Upper lobe of right lung (tissue), 1 donor: ENCODE measurements at regions not wholly inside any gene's neighbourhood (a gene's known extent, or its start where the extent isn't known, plus 50 kb on each side); places are given as distances from the start of the nearest gene placed in this dataset.

Experiments used
- ATAC-seq: fragments of 200-7000 bp; cut with Tn5 transposase; one replicate; pipeline ENCODE4 v1.9.1; 2020; ENCODE audit warnings: mild to moderate bottlenecking, moderate library complexity
- DNase-seq: peaks from one replicate; pipeline ENCODE4 v3.0.0-alpha.2; 2020
- H3K27ac ChIP-seq: fragments of 200-600 bp; one replicate; pipeline ENCODE4 v1.8.0; 2022
- H3K27me3 ChIP-seq: fragments of 200-600 bp; one replicate; pipeline ENCODE4 v1.8.0; 2022; ENCODE audit warnings: mild to moderate bottlenecking
- H3K36me3 ChIP-seq: fragments of 200-600 bp; one replicate; pipeline ENCODE4 v1.8.0; 2022
- H3K4me1 ChIP-seq: fragments of 200-600 bp; one replicate; pipeline ENCODE4 v1.8.0; 2022
- H3K4me3 ChIP-seq: fragments of 200-600 bp; one replicate; pipeline ENCODE4 v1.8.0; 2022; ENCODE audit warnings: mild to moderate bottlenecking
- H3K9me3 ChIP-seq: fragments of 200-600 bp; one replicate; pipeline ENCODE4 v1.8.0; 2022
- intact Hi-C: fragments of 100-400 bp; cut with DNase I; formaldehyde crosslinking; loops from one replicate; pipeline ENCODE4 v1.11.0; 2022
- TF ChIP-seq, protein P1 (sequence below): fragments of 200-600 bp; IDR thresholded peaks from one replicate; pipeline ENCODE4 v1.8.0; 2022; ENCODE audit warnings: antibody characterized with exemption
- donor health status: DM: no; HTN: yes; CAD: no; lungs with severe emphysema.

DNA sequence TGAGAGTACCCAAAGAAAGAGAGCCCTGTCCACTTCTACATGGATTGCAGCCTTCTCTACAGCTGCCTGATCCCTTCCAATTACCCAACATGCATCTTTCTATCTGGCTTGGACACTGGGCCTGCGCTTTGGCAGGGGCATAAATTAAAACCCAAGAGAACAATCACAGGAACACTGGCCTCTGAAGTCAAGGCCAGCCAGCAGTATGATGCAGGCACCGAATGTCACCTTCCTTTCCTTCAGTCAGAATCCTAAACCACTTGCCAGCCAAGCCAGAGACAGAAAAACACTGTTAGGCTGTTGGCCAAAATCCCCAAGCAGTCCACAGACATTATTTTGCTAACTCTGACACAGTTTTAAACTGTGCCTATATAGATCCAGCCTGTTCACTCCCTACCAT lies 113.7 kb downstream of the DUSP6 start:
- Histone ChIP-seq H3K36me3 (no peaks in the 10 kb centered on the region), H3K9me3 (no peaks in the 10 kb centered on the region), H3K27ac (peak overlapping the region; percentile 26), H3K4me3 (no peak overlapping the region), H3K27me3 (no peaks in the 10 kb centered on the region), H3K4me1 (peaks cover 24% of the 10 kb centered on the region)
- peak; percentile 63 for ATAC-seq
- no peak for DNase-seq
- TF ChIP-seq, protein P1, sequence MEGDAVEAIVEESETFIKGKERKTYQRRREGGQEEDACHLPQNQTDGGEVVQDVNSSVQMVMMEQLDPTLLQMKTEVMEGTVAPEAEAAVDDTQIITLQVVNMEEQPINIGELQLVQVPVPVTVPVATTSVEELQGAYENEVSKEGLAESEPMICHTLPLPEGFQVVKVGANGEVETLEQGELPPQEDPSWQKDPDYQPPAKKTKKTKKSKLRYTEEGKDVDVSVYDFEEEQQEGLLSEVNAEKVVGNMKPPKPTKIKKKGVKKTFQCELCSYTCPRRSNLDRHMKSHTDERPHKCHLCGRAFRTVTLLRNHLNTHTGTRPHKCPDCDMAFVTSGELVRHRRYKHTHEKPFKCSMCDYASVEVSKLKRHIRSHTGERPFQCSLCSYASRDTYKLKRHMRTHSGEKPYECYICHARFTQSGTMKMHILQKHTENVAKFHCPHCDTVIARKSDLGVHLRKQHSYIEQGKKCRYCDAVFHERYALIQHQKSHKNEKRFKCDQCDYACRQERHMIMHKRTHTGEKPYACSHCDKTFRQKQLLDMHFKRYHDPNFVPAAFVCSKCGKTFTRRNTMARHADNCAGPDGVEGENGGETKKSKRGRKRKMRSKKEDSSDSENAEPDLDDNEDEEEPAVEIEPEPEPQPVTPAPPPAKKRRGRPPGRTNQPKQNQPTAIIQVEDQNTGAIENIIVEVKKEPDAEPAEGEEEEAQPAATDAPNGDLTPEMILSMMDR = no peak
- intact Hi-C loops = no loop called here

DNA sequence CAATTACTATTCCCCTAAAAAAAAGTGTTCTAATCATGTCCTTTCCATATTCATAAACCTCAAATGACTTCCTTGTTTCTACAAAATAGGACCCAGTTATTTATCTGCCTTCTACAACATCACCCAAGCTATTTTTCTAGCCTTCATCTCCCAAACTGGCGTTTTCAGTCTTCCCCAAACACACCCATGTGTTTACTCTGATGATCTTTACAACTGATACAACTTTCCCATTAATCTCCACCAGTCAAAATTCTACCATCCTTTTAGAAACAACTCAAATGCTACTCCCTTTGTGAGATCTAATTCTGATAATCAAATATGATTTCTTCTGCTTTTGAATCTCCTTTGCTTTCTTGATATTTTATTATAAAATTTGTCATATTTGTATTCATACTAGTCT lies 114.5 kb downstream of the DUSP6 start:
- TF ChIP-seq, protein P1 = no peak
- Histone ChIP-seq H3K9me3 (no peaks in the 10 kb centered on the region), H3K27me3 (no peaks in the 10 kb centered on the region), H3K27ac (no peak overlapping the region), H3K4me1 (peaks cover 24% of the 10 kb centered on the region), H3K36me3 (no peaks in the 10 kb centered on the region), H3K4me3 (no peak overlapping the region)
- intact Hi-C loops = no loop called here
- DNase-seq (no peak), ATAC-seq (no peak)

DNA sequence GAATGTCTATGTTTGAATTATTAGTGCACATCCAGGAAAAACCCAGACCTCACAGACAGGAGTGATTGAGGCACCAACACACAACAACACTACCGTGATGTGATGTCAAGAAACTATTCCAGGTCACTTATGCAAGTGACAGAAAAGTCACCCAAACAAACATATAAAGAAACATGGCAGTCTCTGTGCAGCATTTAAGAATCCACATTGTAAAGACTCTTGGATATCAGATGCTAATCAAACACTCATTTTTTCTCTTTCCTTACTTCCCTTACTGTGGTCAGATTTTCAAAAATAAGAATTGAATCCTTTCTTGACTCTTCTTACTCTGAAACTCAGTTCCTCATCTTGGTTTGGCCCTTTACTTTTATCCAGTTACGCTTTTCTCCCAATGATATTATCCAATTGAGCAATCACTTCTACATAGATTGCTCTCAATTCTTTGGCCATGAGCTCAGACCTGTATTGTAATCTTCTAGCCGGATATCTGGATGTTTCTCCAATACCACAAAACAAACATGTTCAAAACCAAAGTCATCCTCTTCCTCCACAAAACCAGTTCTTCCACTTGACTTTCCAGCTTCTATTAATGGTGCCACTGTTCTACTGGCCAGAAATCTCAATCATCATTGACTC lies 115.4 kb downstream of the DUSP6 start:
- Histone ChIP-seq H3K27ac (no peak overlapping the region), H3K4me1 (peaks cover 24% of the 10 kb centered on the region), H3K36me3 (no peaks in the 10 kb centered on the region), H3K9me3 (no peaks in the 10 kb centered on the region), H3K27me3 (no peaks in the 10 kb centered on the region), H3K4me3 (no peak overlapping the region)
- intact Hi-C loops = no loop called here
- TF ChIP-seq, protein P1 = no peak
- DNase-seq (no peak), ATAC-seq (peak; percentile 64)

DNA sequence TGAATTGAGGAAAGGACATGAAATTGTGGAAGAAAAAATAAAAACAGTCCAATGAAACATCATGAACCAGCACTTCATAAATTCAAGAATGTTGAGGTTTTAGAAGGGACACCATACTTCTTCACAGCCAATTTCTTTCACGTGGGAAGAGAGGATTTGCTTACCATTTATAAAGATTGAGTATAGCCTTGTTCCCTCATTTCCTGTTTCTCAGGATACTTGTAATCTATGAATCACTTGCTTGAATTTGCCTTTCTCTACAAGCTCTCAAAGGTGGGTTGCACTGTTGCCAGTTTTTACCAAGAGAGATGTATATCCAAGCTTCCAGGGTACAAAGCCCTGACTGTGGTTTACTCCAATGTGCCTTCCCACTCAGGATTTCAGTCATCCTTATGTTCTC lies 116.1 kb downstream of the DUSP6 start:
- TF ChIP-seq, protein P1 = no peak
- intact Hi-C loops = no loop called here
- Histone ChIP-seq H3K9me3 (no peaks in the 10 kb centered on the region), H3K4me1 (peaks cover 24% of the 10 kb centered on the region), H3K4me3 (no peak overlapping the region), H3K36me3 (no peaks in the 10 kb centered on the region), H3K27ac (no peak overlapping the region), H3K27me3 (no peaks in the 10 kb centered on the region)
- DNase-seq (no peak), ATAC-seq (no peak)

DNA sequence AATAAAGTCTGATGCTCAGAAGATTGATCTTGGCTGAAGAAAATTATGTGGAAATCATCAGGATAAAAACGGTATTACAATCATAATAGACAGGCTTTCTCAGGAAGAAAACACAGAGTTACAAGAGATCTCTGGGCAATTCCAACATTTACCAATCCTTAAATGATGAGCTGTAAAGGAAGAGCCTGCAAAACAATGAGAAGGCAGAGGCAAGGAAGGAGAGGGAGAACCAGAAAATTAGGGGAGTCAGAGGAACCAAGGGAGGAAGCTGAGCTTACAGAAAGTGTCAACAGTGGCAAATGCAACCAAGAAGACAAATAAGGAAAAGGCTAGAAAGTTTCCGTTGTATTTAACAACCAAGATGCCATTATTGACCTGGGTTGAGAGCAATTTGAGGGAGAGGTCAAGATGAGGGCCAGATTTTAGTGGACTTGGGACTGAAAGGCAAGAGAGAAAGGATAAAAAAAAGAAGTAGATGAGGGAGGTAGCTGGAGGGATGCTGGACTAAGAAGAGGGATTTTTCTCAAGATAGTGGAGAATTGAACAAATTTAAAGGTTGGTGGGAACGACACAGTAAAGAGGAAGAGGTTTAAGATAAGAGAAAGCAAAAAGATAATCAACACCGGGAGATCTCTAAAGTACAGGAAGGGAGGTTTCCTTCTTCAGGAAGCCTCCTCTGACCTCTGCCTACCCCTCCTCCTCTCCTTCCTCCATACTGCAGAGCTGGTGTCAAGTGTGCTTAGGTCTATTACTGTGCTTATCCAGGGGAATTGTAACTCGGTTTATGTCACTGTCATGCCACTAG lies 116.9 kb downstream of the DUSP6 start:
- ATAC-seq = peak; percentile 48
- Histone ChIP-seq H3K4me1 (peaks cover 24% of the 10 kb centered on the region), H3K27me3 (no peaks in the 10 kb centered on the region), H3K9me3 (no peaks in the 10 kb centered on the region), H3K4me3 (no peak overlapping the region), H3K27ac (no peak overlapping the region), H3K36me3 (no peaks in the 10 kb centered on the region)
- TF ChIP-seq, protein P1 = no peak
- intact Hi-C loops = no loop called here
- no peak for DNase-seq
